Activated naive CD8-positive, alpha-beta T cell (primary cell): ENCODE measurements at regions not wholly inside any gene's neighbourhood (a gene's known extent, or its start where the extent isn't known, plus 50 kb on each side); places are given as distances from the start of the nearest gene placed in this dataset.

Source experiments
- H3K27ac Mint-ChIP-seq: one replicate; pipeline ENCODE4 v1.8.0; 2021; ENCODE audit warnings: mixed read lengths
- H3K27me3 Mint-ChIP-seq: one replicate; pipeline ENCODE4 v1.8.0; 2021; ENCODE audit warnings: mixed read lengths
- H3K36me3 Mint-ChIP-seq: one replicate; pipeline ENCODE4 v1.8.0; 2021; ENCODE audit warnings: mixed read lengths
- H3K4me1 Mint-ChIP-seq: one replicate; pipeline ENCODE4 v1.8.0; 2021; ENCODE audit warnings: low read depth, mixed read lengths
- H3K4me3 Mint-ChIP-seq: one replicate; pipeline ENCODE4 v1.8.0; 2021; ENCODE audit warnings: mild to moderate bottlenecking, mixed read lengths
- H3K9me3 Mint-ChIP-seq: one replicate; pipeline ENCODE4 v1.8.0; 2021; ENCODE audit warnings: low read depth, mixed read lengths

GRCh38 chr3:110894574-110894973, 177.0 kb upstream of the NECTIN3 start:
- peaks cover 2% of the 10 kb centered on the region for H3K27me3 Mint-ChIP-seq
- no peaks in the 10 kb centered on the region for H3K9me3 Mint-ChIP-seq
- no peaks in the 10 kb centered on the region for H3K4me1 Mint-ChIP-seq
- H3K36me3 Mint-ChIP-seq = no peaks in the 10 kb centered on the region
- H3K27ac Mint-ChIP-seq = no peak overlapping the region
- no peak overlapping the region for H3K4me3 Mint-ChIP-seq

GRCh38 chr3:110895054-110895453, 176.6 kb upstream of the NECTIN3 start:
- Mint-ChIP-seq H3K27ac (no peak overlapping the region), H3K4me3 (no peak overlapping the region), H3K4me1 (no peaks in the 10 kb centered on the region), H3K9me3 (no peaks in the 10 kb centered on the region), H3K36me3 (no peaks in the 10 kb centered on the region), H3K27me3 (peaks cover 2% of the 10 kb centered on the region)

GRCh38 chr3:110897046-110897445, 174.6 kb upstream of the NECTIN3 start:
- Mint-ChIP-seq H3K36me3 (no peaks in the 10 kb centered on the region), H3K4me3 (no peak overlapping the region), H3K27ac (no peak overlapping the region), H3K4me1 (no peaks in the 10 kb centered on the region), H3K27me3 (peaks cover 2% of the 10 kb centered on the region), H3K9me3 (no peaks in the 10 kb centered on the region)

- H3K4me1 Mint-ChIP-seq = no peaks in the 10 kb centered on the region
- no peaks in the 10 kb centered on the region for H3K9me3 Mint-ChIP-seq
- no peaks in the 10 kb centered on the region for H3K36me3 Mint-ChIP-seq
- H3K27ac Mint-ChIP-seq = no peak overlapping the region
- peaks cover 2% of the 10 kb centered on the region for H3K27me3 Mint-ChIP-seq
- H3K4me3 Mint-ChIP-seq = no peak overlapping the region
These were observed 171.0 kb upstream of the NECTIN3 start for GRCh38 chr3:110900576-110900975.

- Mint-ChIP-seq H3K27me3 (peaks cover 2% of the 10 kb centered on the region), H3K9me3 (no peaks in the 10 kb centered on the region), H3K36me3 (no peaks in the 10 kb centered on the region), H3K27ac (no peak overlapping the region), H3K4me3 (no peak overlapping the region), H3K4me1 (no peaks in the 10 kb centered on the region)
These were observed 170.1 kb upstream of the NECTIN3 start for GRCh38 chr3:110901536-110901935.

- H3K27me3 Mint-ChIP-seq = peaks cover 2% of the 10 kb centered on the region
- H3K36me3 Mint-ChIP-seq = no peaks in the 10 kb centered on the region
- no peaks in the 10 kb centered on the region for H3K4me1 Mint-ChIP-seq
- no peaks in the 10 kb centered on the region for H3K9me3 Mint-ChIP-seq
- no peak overlapping the region for H3K4me3 Mint-ChIP-seq
- H3K27ac Mint-ChIP-seq = no peak overlapping the region
These were observed 169.0 kb upstream of the NECTIN3 start for GRCh38 chr3:110902453-110903085.

GRCh38 chr3:110903771-110904519, 167.7 kb upstream of the NECTIN3 start:
- Mint-ChIP-seq H3K4me3 (no peak overlapping the region), H3K36me3 (no peaks in the 10 kb centered on the region), H3K27me3 (no peaks in the 10 kb centered on the region), H3K4me1 (no peaks in the 10 kb centered on the region), H3K9me3 (no peaks in the 10 kb centered on the region), H3K27ac (no peak overlapping the region)

GRCh38 chr3:110904520-110904890, 167.1 kb upstream of the NECTIN3 start:
- Mint-ChIP-seq H3K27ac (no peak overlapping the region), H3K36me3 (no peaks in the 10 kb centered on the region), H3K9me3 (no peaks in the 10 kb centered on the region), H3K4me1 (no peaks in the 10 kb centered on the region), H3K4me3 (no peak overlapping the region), H3K27me3 (no peaks in the 10 kb centered on the region)

- Mint-ChIP-seq H3K36me3 (no peaks in the 10 kb centered on the region), H3K4me1 (no peaks in the 10 kb centered on the region), H3K27me3 (no peaks in the 10 kb centered on the region), H3K4me3 (no peak overlapping the region), H3K27ac (no peak overlapping the region), H3K9me3 (no peaks in the 10 kb centered on the region)
These were observed 166.5 kb upstream of the NECTIN3 start for GRCh38 chr3:110905121-110905520.

- no peaks in the 10 kb centered on the region for H3K4me1 Mint-ChIP-seq
- H3K9me3 Mint-ChIP-seq = no peaks in the 10 kb centered on the region
- no peaks in the 10 kb centered on the region for H3K36me3 Mint-ChIP-seq
- H3K27ac Mint-ChIP-seq = no peak overlapping the region
- peaks cover 2% of the 10 kb centered on the region for H3K27me3 Mint-ChIP-seq
- no peak overlapping the region for H3K4me3 Mint-ChIP-seq
These were observed 161.8 kb upstream of the NECTIN3 start for GRCh38 chr3:110909839-110910238.

GRCh38 chr3:110910346-110910955, 161.2 kb upstream of the NECTIN3 start:
- Mint-ChIP-seq H3K4me3 (no peak overlapping the region), H3K36me3 (no peaks in the 10 kb centered on the region), H3K27me3 (peaks cover 2% of the 10 kb centered on the region), H3K9me3 (no peaks in the 10 kb centered on the region), H3K27ac (no peak overlapping the region), H3K4me1 (no peaks in the 10 kb centered on the region)

- no peaks in the 10 kb centered on the region for H3K9me3 Mint-ChIP-seq
- no peaks in the 10 kb centered on the region for H3K4me1 Mint-ChIP-seq
- no peak overlapping the region for H3K4me3 Mint-ChIP-seq
These were observed 152.7 kb upstream of the NECTIN3 start for GRCh38 chr3:110918963-110919362.

GRCh38 chr3:110925798-110926197, 145.8 kb upstream of the NECTIN3 start:
- H3K27ac Mint-ChIP-seq = no peak overlapping the region
- H3K4me1 Mint-ChIP-seq = no peaks in the 10 kb centered on the region
- peaks cover 1% of the 10 kb centered on the region for H3K27me3 Mint-ChIP-seq
- no peak overlapping the region for H3K4me3 Mint-ChIP-seq
- H3K36me3 Mint-ChIP-seq = no peaks in the 10 kb centered on the region
- H3K9me3 Mint-ChIP-seq = no peaks in the 10 kb centered on the region

More at GRCh38 chr3:110918963-110919362, 152.7 kb upstream of the NECTIN3 start:
- peaks cover under 1% of the 10 kb centered on the region for H3K27me3 Mint-ChIP-seq
- no peaks in the 10 kb centered on the region for H3K36me3 Mint-ChIP-seq
- H3K27ac Mint-ChIP-seq = no peak overlapping the region

- H3K9me3 Mint-ChIP-seq = no peaks in the 10 kb centered on the region
- H3K27ac Mint-ChIP-seq = no peak overlapping the region
- H3K27me3 Mint-ChIP-seq = peaks cover 1% of the 10 kb centered on the region
- no peaks in the 10 kb centered on the region for H3K4me1 Mint-ChIP-seq
- H3K4me3 Mint-ChIP-seq = no peak overlapping the region
- H3K36me3 Mint-ChIP-seq = no peaks in the 10 kb centered on the region
These were observed 143.5 kb upstream of the NECTIN3 start for GRCh38 chr3:110928016-110928662.

- Mint-ChIP-seq H3K9me3 (no peaks in the 10 kb centered on the region), H3K27ac (no peak overlapping the region), H3K27me3 (peaks cover 1% of the 10 kb centered on the region), H3K36me3 (no peaks in the 10 kb centered on the region), H3K4me3 (no peak overlapping the region), H3K4me1 (no peaks in the 10 kb centered on the region)
These were observed 141.8 kb upstream of the NECTIN3 start for GRCh38 chr3:110929816-110930215.
